HFFc6 (cell line): ENCODE measurements at regions not wholly inside any gene's neighbourhood (a gene's known extent, or its start where the extent isn't known, plus 50 kb on each side); places are given as distances from the start of the nearest gene placed in this dataset.
A peak's percentile ranks its signal among the peaks of the same experiment; 100 is the strongest.

Experiments
- DNase-seq: peaks from one replicate; pipeline ENCODE4 v3.0.0-alpha.2; 2018
- H3K27ac Mint-ChIP-seq: 2 replicates; pipeline ENCODE4 v1.8.0; 2020; ENCODE audit warnings: mild to moderate bottlenecking, mixed read lengths
- H3K27me3 Mint-ChIP-seq: 2 replicates; pipeline ENCODE4 v1.8.0; 2021; ENCODE audit warnings: mild to moderate bottlenecking, moderate library complexity, mixed read lengths; ENCODE audit not compliant: insufficient read depth
- H3K36me3 Mint-ChIP-seq: 2 replicates; pipeline ENCODE4 v1.8.0; 2021; ENCODE audit warnings: low read depth, mixed read lengths
- H3K4me1 Mint-ChIP-seq: 2 replicates; pipeline ENCODE4 v1.8.0; 2020; ENCODE audit warnings: low read depth, mixed read lengths
- H3K4me3 Mint-ChIP-seq: 2 replicates; pipeline ENCODE4 v1.8.0; 2020; ENCODE audit warnings: mild to moderate bottlenecking, moderate library complexity, mixed read lengths
- H3K9me3 Mint-ChIP-seq: 2 replicates; pipeline ENCODE4 v1.8.0; 2020; ENCODE audit warnings: mild to moderate bottlenecking, mixed read lengths
- TF ChIP-seq, protein P1 (sequence below): fragments of 200-600 bp; sonication (generic); IDR thresholded peaks from 2 replicates; pipeline ENCODE4 v1.5.0; 2021; ENCODE audit warnings: antibody characterized with exemption, mild to moderate bottlenecking

GRCh38 chr5:66306105-66306843 is 162.2 kb downstream of the SREK1 start:
- Mint-ChIP-seq H3K27me3 (peaks cover 9% of the 10 kb centered on the region), H3K4me3 (no peak overlapping the region), H3K9me3 (no peaks in the 10 kb centered on the region), H3K4me1 (no peaks in the 10 kb centered on the region), H3K27ac (no peak overlapping the region), H3K36me3 (no peaks in the 10 kb centered on the region)
- TF ChIP-seq, protein P1, sequence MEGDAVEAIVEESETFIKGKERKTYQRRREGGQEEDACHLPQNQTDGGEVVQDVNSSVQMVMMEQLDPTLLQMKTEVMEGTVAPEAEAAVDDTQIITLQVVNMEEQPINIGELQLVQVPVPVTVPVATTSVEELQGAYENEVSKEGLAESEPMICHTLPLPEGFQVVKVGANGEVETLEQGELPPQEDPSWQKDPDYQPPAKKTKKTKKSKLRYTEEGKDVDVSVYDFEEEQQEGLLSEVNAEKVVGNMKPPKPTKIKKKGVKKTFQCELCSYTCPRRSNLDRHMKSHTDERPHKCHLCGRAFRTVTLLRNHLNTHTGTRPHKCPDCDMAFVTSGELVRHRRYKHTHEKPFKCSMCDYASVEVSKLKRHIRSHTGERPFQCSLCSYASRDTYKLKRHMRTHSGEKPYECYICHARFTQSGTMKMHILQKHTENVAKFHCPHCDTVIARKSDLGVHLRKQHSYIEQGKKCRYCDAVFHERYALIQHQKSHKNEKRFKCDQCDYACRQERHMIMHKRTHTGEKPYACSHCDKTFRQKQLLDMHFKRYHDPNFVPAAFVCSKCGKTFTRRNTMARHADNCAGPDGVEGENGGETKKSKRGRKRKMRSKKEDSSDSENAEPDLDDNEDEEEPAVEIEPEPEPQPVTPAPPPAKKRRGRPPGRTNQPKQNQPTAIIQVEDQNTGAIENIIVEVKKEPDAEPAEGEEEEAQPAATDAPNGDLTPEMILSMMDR = peak; percentile 84
- peak; percentile 62 for DNase-seq

DNA sequence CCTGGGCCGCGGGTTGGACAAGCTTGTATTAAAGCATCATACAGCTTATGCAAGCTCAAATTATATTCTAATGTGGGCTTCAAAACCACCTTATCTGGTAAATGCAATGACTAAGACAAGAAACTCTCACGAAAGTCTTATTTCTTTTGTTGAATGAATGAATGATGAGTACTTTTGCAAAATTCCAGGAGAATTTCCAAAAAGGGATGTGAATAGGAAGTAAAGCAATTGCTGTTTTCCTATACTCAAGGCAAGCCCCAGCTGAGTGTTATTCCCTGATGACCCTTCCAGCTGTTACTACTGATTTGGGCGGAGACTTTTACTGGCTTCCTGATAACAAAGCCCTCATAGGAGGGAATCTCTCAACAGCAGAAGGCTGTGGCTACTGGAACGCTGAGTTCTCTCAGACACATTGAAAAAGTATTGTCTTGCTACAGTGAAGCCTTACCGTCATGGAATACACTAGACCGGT is 162.8 kb downstream of the SREK1 start:
- Mint-ChIP-seq H3K4me1 (no peaks in the 10 kb centered on the region), H3K27ac (no peak overlapping the region), H3K27me3 (peaks cover 6% of the 10 kb centered on the region), H3K36me3 (no peaks in the 10 kb centered on the region), H3K4me3 (no peak overlapping the region), H3K9me3 (no peaks in the 10 kb centered on the region)
- DNase-seq = no peak
- TF ChIP-seq, protein P1 = no peak

DNA sequence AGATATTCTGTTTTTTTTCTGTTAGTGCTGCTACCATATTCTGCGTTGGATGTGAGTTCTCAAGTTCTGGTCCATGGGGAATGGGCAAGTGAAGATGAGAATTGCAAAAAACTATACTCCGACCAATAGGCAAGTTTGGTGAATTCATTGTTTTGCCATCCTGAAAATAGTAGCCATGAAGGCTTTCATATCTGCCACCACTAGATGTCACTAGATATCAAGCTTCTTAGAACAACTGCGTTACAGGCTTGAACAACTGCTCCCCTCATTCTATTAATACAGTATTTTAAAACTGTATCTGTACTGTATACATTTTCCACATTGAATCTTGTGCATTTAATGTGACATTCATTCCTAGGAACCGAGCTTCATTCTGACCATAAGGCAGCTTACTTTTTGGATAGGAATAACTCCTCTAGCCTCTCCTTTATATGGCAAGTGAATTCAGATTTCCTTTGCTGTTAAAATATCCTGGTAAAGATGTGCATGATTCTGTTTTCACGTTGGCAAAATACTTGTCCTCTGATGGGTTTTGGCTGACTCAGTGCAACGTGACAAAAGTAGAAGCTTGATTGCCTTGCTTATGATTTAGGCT is 163.6 kb downstream of the SREK1 start:
- no peak overlapping the region for H3K4me3 Mint-ChIP-seq

DNA sequence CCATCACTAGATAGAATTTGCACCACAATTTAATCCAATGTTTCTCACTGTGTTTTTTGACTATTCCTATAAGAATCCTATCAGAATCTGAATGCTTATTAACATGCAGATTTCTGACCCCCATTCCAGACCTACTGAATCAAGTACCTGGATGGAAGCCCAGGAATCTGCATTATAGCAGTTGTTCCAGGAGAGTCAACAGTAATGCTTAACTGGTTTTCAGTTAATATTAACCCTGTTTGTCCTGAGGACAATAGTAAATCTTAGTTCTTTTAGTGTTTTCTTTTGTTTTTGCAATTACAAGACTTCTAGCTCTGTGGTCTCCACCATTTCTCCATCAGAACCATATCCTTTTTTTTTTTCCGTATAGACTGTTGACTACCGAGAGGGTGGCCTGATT is 168.2 kb downstream of the SREK1 start:
- no peaks in the 10 kb centered on the region for H3K9me3 Mint-ChIP-seq
- no peak overlapping the region for H3K4me3 Mint-ChIP-seq
- no peak overlapping the region for H3K27ac Mint-ChIP-seq
- no peaks in the 10 kb centered on the region for H3K27me3 Mint-ChIP-seq
- no peaks in the 10 kb centered on the region for H3K4me1 Mint-ChIP-seq
- no peak for DNase-seq
- no peaks in the 10 kb centered on the region for H3K36me3 Mint-ChIP-seq
- TF ChIP-seq, protein P1 = no peak

More for the DNA sequence above, 163.6 kb downstream of the SREK1 start:
- Mint-ChIP-seq H3K36me3 (no peaks in the 10 kb centered on the region), H3K27ac (no peak overlapping the region), H3K27me3 (peaks cover 2% of the 10 kb centered on the region), H3K9me3 (no peaks in the 10 kb centered on the region), H3K4me1 (no peaks in the 10 kb centered on the region)
- DNase-seq = peak; percentile 64
- TF ChIP-seq, protein P1 = peak; percentile 91

- H3K4me1 Mint-ChIP-seq = no peaks in the 10 kb centered on the region
- no peak overlapping the region for H3K4me3 Mint-ChIP-seq
- no peak overlapping the region for H3K27ac Mint-ChIP-seq
- no peaks in the 10 kb centered on the region for H3K9me3 Mint-ChIP-seq
- TF ChIP-seq, protein P1 = no peak
- no peak for DNase-seq
- H3K36me3 Mint-ChIP-seq = no peaks in the 10 kb centered on the region
- peaks cover 7% of the 10 kb centered on the region; the same call in 1 of the 2 replicates for H3K27me3 Mint-ChIP-seq
Measured at GRCh38 chr5:66315784-66316183, 171.7 kb downstream of the SREK1 start.
